ENCODE measurements at regions not wholly inside any gene's neighbourhood (a gene's known extent, or its start where the extent isn't known, plus 50 kb on each side); places are given as distances from the start of the nearest gene placed in this dataset.

DNA sequence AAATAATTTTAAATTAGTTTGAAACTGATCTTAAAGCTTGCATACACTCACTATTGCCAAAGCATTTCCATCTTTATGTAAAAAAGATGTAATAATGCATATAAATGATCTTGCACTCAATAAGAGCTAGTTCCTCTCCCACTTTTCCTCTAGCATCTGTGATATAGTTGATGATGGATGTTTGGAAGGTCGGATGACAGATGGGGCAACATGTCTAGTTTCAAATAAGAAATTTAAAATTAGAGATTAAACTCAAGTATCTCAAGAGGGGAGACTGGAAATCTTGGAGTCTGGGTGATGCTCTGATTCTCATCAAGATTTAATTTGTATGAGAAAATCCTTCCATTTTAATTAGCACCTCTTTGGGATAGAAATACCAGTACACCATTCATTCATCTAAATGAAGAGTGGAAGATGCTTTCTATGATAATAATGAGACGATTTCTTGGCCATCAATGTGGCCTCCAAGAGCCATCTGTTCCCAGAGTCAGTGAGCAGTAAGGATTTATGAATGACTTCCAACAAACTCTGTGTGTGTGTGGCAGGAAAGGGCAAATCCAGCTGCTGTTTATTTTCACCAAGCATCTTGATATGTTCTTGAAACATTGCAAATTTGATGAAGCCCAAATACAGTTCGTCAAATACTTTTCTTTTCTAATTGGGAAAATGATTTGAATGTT, 616.3 kb upstream of the CDH8 start:
- H3K4me3 Mint-ChIP-seq: no peak overlapping the region
- H3K4me1 Mint-ChIP-seq: no peaks in the 10 kb centered on the region
- ATAC-seq (ENCODE audit: low read depth): no peak
- H3K27me3 Mint-ChIP-seq: no peaks in the 10 kb centered on the region
- POLR2A ChIA-PET: no interaction called here
- no peak overlapping the region for H3K27ac Mint-ChIP-seq
- H3K36me3 Mint-ChIP-seq: no peaks in the 10 kb centered on the region
- H3K9me3 Mint-ChIP-seq: peaks cover 12% of the 10 kb centered on the region
- no peak for DNase-seq

DNA sequence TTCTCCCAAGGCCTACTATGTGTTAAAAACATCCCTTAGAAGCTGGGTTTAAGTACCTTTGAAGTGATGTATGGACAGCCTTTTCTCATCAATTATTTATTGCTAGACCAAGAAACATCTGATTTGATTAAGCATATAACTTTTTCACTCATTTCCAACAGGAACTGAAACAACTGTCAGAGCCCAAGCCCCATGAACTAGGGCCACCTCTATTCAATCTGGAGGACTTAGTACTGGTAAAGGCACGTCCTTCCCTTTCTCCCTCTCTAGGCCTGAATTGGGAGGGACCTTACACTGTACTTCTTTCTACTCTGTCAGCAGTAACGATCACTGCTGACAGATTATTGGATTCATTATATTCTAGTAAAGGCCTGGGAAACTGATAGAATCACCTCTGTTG, 612.0 kb upstream of the CDH8 start:
- POLR2A ChIA-PET: no interaction called here
- peaks cover 17% of the 10 kb centered on the region for H3K9me3 Mint-ChIP-seq
- DNase-seq (no peak), ATAC-seq (ENCODE audit: low read depth) (no peak)
- H3K36me3 Mint-ChIP-seq: no peaks in the 10 kb centered on the region
- no peaks in the 10 kb centered on the region for H3K4me1 Mint-ChIP-seq
- no peaks in the 10 kb centered on the region for H3K27me3 Mint-ChIP-seq
- no peak overlapping the region for H3K27ac Mint-ChIP-seq
- no peak overlapping the region for H3K4me3 Mint-ChIP-seq

DNA sequence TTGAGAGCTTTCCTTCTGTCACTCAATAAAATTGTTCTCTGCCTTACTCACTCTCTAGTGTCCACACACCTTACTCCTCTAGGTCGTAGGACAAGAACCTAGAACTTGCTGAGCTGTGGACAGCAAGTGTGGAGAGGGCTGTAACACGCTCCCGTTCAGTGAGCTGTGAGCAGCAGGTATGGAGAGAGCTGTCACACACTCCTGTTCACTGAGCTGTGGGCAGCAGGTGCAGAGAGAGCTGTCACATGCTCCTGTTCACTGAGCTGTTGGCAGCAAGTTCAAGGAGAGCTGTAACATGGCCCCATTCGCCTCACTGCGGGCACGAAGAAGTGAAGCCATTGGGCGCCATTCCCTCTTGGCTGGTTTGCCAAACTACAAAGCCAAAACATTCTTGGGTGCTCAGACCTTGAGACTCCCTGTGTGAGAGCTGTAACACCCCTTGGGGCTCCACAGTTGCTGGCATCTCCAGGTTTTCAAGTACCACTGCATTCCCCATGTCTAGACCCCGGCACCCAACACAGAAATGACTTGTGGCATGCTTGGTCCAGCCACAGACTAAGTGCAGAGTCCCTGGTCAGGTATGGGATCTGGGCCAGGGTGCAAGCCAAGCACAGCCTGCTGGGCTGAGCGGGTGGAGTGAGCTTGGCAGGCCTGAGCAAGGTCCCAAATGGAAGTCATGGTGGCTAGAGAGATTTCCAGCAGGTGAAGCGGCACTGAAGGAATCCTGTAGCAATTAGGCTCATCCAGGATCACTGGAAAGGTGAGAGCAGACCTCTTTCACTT, 608.0 kb upstream of the CDH8 start:
- Mint-ChIP-seq H3K4me3 (no peak overlapping the region), H3K27me3 (no peaks in the 10 kb centered on the region), H3K27ac (no peak overlapping the region), H3K9me3 (peaks cover 13% of the 10 kb centered on the region), H3K36me3 (no peaks in the 10 kb centered on the region), H3K4me1 (no peaks in the 10 kb centered on the region)
- POLR2A ChIA-PET: no interaction called here
- ATAC-seq (ENCODE audit: low read depth): no peak
- no peak for DNase-seq

DNA sequence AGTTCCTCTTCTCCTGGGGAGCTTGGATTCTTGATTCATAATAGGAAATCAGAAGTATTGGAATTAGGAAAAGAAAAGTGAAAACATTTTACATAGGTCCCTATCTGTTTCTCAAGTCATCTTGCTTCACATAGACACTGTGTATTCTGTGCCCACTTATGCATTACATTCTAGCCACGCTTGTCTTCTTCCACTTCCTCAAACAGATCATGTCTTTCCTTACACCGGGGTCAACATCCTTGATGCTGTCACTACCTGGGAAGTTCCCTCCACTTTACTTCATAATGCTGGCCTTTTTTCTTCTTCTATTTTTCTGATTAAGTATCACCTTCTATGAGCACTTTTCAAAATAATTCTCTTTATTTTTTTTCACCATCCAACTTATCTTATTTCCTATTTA, 606.4 kb upstream of the CDH8 start:
- no peaks in the 10 kb centered on the region for H3K36me3 Mint-ChIP-seq
- H3K4me1 Mint-ChIP-seq: no peaks in the 10 kb centered on the region
- no peak overlapping the region for H3K27ac Mint-ChIP-seq
- ATAC-seq (ENCODE audit: low read depth) (no peak), DNase-seq (no peak)
- POLR2A ChIA-PET: no interaction called here
- no peak overlapping the region for H3K4me3 Mint-ChIP-seq
- no peaks in the 10 kb centered on the region for H3K27me3 Mint-ChIP-seq
- peaks cover 13% of the 10 kb centered on the region for H3K9me3 Mint-ChIP-seq

DNA sequence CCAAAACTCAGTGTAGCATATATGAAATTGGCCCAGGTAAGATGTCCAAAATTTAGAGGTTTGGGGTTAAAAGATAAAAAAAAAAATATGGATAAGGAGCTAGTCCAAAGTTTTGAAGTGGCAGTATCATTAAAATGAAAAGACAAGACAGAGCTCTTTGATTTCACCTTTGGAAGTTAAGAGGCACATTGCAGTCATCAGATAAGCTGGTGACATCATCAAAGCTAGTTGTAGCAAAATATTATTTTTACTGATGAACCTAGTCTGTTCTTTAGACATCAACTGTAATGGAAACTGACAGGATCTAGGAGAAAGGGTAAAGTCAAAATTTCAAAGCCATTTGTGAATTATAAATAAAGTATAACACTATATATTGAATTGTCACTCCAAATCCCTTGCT, 603.7 kb upstream of the CDH8 start:
- no peak for DNase-seq
- POLR2A ChIA-PET: no interaction called here
- H3K4me1 Mint-ChIP-seq: no peaks in the 10 kb centered on the region

DNA sequence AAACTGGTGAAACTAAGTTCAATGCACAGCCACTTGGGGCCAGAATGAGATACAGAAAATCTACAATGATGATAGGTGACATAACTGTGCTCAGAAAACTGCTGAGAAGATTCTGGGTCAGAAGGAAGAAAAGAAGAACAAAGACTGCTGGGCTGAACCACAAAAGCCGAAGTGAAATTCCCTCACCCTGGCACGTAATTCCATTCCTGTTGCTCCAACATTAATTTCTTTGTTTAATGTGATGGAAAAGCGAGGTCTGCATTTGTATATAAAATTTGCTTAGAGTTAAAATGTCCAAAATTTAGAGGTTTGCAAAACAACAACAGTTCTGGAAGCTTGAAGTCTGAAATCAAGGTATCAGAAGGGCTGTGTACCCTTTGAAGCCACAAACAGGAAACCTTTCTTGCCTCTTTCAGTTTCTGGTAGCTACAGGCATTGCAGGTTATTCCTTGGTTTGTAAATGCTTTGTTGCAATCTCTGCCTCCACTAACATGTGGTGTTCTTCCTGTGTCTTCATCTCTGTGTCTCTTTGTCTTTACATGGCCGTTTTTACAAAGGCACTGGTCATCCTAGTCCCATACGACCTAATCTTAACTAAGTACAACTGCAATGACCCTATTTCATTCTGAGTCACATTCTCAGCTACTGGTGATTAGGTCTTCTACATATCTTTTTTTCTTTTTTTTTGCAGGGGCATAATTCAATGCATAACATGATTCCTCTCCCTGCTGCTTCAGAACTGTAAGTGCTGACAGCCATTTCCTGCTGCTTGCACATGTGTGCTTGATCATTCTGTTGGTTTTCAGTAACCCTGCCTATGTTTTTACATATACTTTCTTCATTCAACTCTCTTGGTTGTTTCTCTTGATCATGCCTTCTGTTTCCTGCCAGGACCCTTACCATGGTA, 603.0 kb upstream of the CDH8 start:
- Mint-ChIP-seq H3K27ac (no peak overlapping the region), H3K36me3 (no peaks in the 10 kb centered on the region), H3K4me3 (no peak overlapping the region), H3K27me3 (no peaks in the 10 kb centered on the region), H3K4me1 (no peaks in the 10 kb centered on the region), H3K9me3 (peaks cover 7% of the 10 kb centered on the region)
- POLR2A ChIA-PET: no interaction called here
- ATAC-seq (ENCODE audit: low read depth) (no peak), DNase-seq (no peak)

More for the DNA sequence above, 603.7 kb upstream of the CDH8 start:
- H3K36me3 Mint-ChIP-seq: no peaks in the 10 kb centered on the region
- H3K4me3 Mint-ChIP-seq: no peak overlapping the region
- H3K9me3 Mint-ChIP-seq: peaks cover 8% of the 10 kb centered on the region
- ATAC-seq (ENCODE audit: low read depth): no peak
- H3K27ac Mint-ChIP-seq: no peak overlapping the region
- H3K27me3 Mint-ChIP-seq: no peaks in the 10 kb centered on the region

DNA sequence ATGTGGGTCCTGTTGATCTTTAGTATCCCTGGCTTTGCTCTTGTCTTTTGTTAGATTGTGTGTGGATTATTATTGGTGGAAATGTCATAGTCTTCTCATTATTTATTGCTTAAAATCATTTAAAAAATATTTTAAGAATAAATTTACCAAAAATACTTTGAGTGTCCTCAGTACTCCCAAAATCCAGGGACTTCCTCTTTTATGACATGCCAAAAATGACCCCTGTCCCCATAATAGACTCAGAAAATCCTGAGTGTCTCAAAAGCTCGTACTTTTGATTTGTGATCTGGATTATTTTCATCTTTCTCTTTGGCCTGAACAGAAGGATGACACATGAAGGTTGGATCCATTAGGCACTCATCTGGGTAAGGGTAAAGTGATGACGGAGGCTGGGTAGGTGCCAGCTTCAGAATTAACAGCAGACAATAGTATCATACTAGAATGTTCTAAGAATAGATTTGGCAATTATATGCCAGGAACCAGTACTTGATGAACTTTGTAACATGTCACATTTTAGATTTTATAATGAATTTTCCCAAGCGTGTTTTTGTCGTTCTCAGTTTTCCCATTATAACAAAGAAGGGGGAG, 602.2 kb upstream of the CDH8 start:
- Mint-ChIP-seq H3K4me1 (no peaks in the 10 kb centered on the region), H3K4me3 (no peak overlapping the region), H3K27ac (no peak overlapping the region), H3K27me3 (no peaks in the 10 kb centered on the region), H3K9me3 (peaks cover 5% of the 10 kb centered on the region), H3K36me3 (no peaks in the 10 kb centered on the region)
- DNase-seq (no peak), ATAC-seq (ENCODE audit: low read depth) (no peak)
- POLR2A ChIA-PET: no interaction called here

DNA sequence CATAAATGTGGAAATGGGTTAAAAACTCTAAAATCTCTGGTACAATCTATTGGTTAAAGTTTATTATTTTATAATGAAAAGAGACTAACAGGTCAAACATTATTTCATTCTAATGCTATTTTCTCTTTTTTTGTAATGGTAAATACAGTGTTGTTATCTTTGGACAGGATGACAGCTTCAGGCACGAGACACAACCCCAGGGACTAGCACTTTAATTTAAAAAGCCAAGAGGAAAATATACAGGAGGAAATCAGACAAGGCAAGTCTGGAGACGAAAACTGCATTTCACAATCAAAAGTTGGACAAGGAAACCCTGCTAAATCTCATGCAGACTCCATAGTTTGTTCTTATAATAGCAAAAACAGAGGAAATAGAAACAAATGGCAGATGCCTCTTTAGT, 589.1 kb upstream of the CDH8 start:
- Mint-ChIP-seq H3K4me1 (no peaks in the 10 kb centered on the region), H3K27me3 (no peaks in the 10 kb centered on the region), H3K4me3 (no peak overlapping the region), H3K27ac (no peak overlapping the region), H3K9me3 (peaks cover 5% of the 10 kb centered on the region), H3K36me3 (no peaks in the 10 kb centered on the region)
- no peak for ATAC-seq (ENCODE audit: low read depth)
- no peak for DNase-seq
- POLR2A ChIA-PET: no interaction called here

DNA sequence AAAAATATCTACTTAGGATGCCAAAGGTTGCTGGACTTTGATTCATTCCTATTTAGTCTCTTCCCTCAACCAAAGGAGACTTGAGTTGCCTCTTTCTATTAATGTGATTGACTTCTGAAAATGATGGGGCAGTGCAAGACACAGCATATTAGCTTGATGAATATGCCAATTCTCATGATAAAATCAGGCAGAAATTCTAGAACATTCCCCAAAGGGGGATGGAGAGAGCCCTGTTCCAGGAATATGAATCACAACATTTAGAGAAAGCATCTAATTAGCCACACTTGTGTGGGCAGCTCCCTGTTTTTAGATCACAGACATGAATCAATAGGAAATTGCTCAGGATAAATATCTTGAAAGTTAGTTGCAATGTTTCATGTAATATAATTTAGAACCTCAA, 584.0 kb upstream of the CDH8 start:
- H3K27me3 Mint-ChIP-seq: no peaks in the 10 kb centered on the region
- POLR2A ChIA-PET: no interaction called here
- no peak for ATAC-seq (ENCODE audit: low read depth)

DNA sequence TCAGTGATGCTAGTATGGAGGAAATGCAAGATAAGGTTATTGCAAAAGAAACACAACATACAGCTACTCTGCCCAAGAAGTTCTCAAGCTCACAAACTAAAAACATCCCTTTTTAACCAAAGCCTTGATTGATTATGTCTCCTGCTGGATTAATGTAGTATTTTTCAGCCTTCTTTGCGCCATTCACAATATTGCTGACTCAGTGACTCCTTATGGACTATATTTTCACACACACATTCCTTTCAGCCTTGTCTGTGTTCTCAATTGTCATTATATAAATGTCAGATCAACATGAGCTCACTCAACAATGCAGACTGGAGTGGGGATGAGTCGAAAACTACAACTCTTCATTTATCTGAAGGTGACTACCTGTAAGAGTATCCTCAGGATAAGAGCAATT, 579.3 kb upstream of the CDH8 start:
- Mint-ChIP-seq H3K36me3 (no peaks in the 10 kb centered on the region), H3K4me3 (no peak overlapping the region), H3K9me3 (peaks cover 13% of the 10 kb centered on the region), H3K4me1 (no peaks in the 10 kb centered on the region), H3K27ac (no peak overlapping the region), H3K27me3 (no peaks in the 10 kb centered on the region)
- POLR2A ChIA-PET: no interaction called here
- ATAC-seq (ENCODE audit: low read depth): no peak
- DNase-seq: no peak

More for the DNA sequence above, 584.0 kb upstream of the CDH8 start:
- Mint-ChIP-seq H3K36me3 (no peaks in the 10 kb centered on the region), H3K4me3 (no peak overlapping the region), H3K9me3 (peaks cover 12% of the 10 kb centered on the region), H3K4me1 (no peaks in the 10 kb centered on the region), H3K27ac (no peak overlapping the region)
- DNase-seq: no peak

DNA sequence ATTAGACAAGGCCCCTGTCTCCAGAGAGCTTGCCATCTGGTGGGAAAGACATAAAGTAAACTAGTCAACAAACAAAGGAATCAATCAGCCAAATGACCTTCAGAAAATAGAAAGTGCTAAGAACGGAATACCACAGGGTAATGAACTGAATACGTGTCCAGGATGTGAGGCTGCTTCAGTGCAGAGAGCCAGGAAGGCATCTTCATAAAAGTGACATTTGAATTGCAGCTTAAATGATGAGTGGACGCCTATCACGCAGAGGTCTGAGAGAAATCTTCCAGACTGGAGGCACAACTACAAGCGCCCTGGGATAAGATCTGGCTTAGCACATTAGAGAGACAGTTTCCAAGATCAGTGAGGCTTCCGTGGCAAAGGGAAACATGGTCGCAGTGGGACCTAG, 574.1 kb upstream of the CDH8 start:
- Mint-ChIP-seq H3K27me3 (no peaks in the 10 kb centered on the region), H3K36me3 (no peaks in the 10 kb centered on the region), H3K27ac (no peak overlapping the region), H3K4me3 (no peak overlapping the region), H3K4me1 (no peaks in the 10 kb centered on the region), H3K9me3 (peaks cover 8% of the 10 kb centered on the region)
- DNase-seq (no peak), ATAC-seq (ENCODE audit: low read depth) (no peak)
- POLR2A ChIA-PET: no interaction called here

DNA sequence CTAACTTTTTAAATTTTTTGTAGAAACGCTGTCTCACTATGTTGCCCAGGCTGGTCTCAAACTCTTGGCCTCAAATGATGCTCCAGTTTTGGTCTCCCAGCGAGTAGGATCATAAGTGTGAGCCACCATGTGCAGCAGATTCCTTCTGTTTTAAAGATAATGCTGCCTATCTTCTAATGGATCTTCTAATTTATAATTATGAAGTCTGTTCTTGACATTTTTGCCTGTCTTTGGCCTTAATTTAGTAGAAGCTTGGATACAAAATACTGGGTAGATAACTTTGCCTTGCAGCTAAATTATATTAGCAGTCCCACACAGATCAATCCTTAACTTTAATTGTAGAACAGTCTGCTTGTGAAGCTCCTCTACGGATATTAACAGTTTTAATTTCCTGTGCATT, 566.6 kb upstream of the CDH8 start:
- H3K4me3 Mint-ChIP-seq: no peak overlapping the region
- POLR2A ChIA-PET: no interaction called here
- H3K9me3 Mint-ChIP-seq: peaks cover 10% of the 10 kb centered on the region
- no peak overlapping the region for H3K27ac Mint-ChIP-seq
- H3K4me1 Mint-ChIP-seq: no peaks in the 10 kb centered on the region
- no peaks in the 10 kb centered on the region for H3K36me3 Mint-ChIP-seq
- DNase-seq (no peak), ATAC-seq (ENCODE audit: low read depth) (no peak)
- no peaks in the 10 kb centered on the region for H3K27me3 Mint-ChIP-seq

DNA sequence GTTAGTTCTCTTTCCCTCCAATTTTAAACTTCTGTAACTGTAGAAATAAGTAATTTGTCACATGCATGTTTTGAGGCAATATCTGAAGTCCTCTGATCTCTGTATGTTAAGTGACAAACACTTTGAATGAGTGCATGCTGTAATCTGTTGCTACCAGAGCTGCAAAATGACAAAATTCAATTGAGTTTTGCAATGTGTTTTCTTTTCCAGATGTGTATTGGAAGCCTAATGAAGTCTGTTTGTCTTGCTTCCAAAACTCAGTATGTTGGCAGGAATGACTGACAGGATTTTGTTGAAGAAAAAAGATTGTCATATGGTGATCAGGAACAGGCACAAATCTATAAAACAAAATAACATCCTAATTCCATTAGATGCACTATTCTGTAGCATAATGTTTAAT, 561.6 kb upstream of the CDH8 start:
- no peaks in the 10 kb centered on the region for H3K36me3 Mint-ChIP-seq
- H3K27me3 Mint-ChIP-seq: no peaks in the 10 kb centered on the region
- no peak for ATAC-seq (ENCODE audit: low read depth)
- POLR2A ChIA-PET: no interaction called here
- H3K9me3 Mint-ChIP-seq: peaks cover 10% of the 10 kb centered on the region
- H3K4me1 Mint-ChIP-seq: no peaks in the 10 kb centered on the region
- no peak for DNase-seq
- no peak overlapping the region for H3K4me3 Mint-ChIP-seq
- no peak overlapping the region for H3K27ac Mint-ChIP-seq
